Vagina (tissue), 2 donors: ENCODE measurements at regions not wholly inside any gene's neighbourhood (a gene's known extent, or its start where the extent isn't known, plus 50 kb on each side); places are given as distances from the start of the nearest gene placed in this dataset.

Source experiments
- DNase-seq, 2 donors: peaks; one replicate each; pipeline ENCODE4 v3.0.0-alpha.2; 2017; ENCODE audit errors: extremely low spot score in 2 of 2
- H3K27ac ChIP-seq: fragments of 200-600 bp; sonication (generic); one replicate; pipeline ENCODE4 v1.5.1; 2019
- H3K27me3 ChIP-seq: fragments of 200-600 bp; sonication (generic); one replicate; pipeline ENCODE4 v1.5.1; 2019
- H3K36me3 ChIP-seq, 2 donors: fragments of 200-600 bp; sonication (generic); one replicate each; pipeline ENCODE4 v1.5.1; 2017 to 2019
- H3K4me1 ChIP-seq: fragments of 200-600 bp; sonication (generic); one replicate; pipeline ENCODE4 v1.5.1; 2019
- H3K4me3 ChIP-seq, 2 donors: fragments of 200-600 bp; sonication (generic); 1 replicate in 1 of 2; 2 replicates in 1 of 2; pipeline ENCODE4 v1.5.1; 2016 to 2019
- H3K9me3 ChIP-seq: fragments of 200-600 bp; sonication (generic); one replicate; pipeline ENCODE4 v1.5.1; 2019
- CTCF ChIP-seq, 3 experiments: fragments of 450-650 bp in 2 of 3; fragments of 200-600 bp in 1 of 3; sonication (generic) in 1 of 3; IDR thresholded peaks; one replicate each; pipeline ENCODE4 v1.5.1; 2017 to 2019; ENCODE audit warnings: antibody characterized with exemption in 3 of 3, mild to moderate bottlenecking in 2 of 3, moderate library complexity in 2 of 3
- POLR2A ChIP-seq, 2 donors: fragments of 450-650 bp; IDR thresholded peaks; one replicate each; pipeline ENCODE4 v1.6.1; 2017; ENCODE audit warnings: antibody characterized with exemption in 2 of 2, mild to moderate bottlenecking in 2 of 2, moderate library complexity in 2 of 2
- POLR2AphosphoS5 ChIP-seq, 2 donors: sonication (generic); formaldehyde crosslinking; IDR thresholded peaks; one replicate each; pipeline ENCODE4 v1.9.0; 2017; ENCODE audit warnings: antibody characterized with exemption in 2 of 2, mild to moderate bottlenecking in 2 of 2, low read depth in 1 of 2; ENCODE audit not compliant: insufficient read depth in 1 of 2
- intact Hi-C: fragments of 100-400 bp; cut with DNase I; formaldehyde crosslinking; loops from one replicate; pipeline ENCODE4 v1.15.1; 2023

- H3K36me3 ChIP-seq = no peaks in the 10 kb centered on the region
- no peak for DNase-seq
- H3K9me3 ChIP-seq = no peaks in the 10 kb centered on the region
- TF ChIP-seq CTCF (IDR thresholded peaks at IDR 0.05) (no peak), POLR2A (IDR thresholded peaks at IDR 0.05) (no peak), POLR2AphosphoS5 (IDR thresholded peaks at IDR 0.05; ENCODE audit: insufficient read depth in 1 of 2, low read depth in 1 of 2) (no peak)
- intact Hi-C loops = no loop called here
- no peaks in the 10 kb centered on the region for H3K4me1 ChIP-seq
- no peaks in the 10 kb centered on the region for H3K27me3 ChIP-seq
- no peak overlapping the region for H3K27ac ChIP-seq
- no peak overlapping the region for H3K4me3 ChIP-seq
Observed at GRCh38 chr5:125882061-125882460, 541.1 kb upstream of the GRAMD2B start.

GRCh38 chr5:125883223-125883622, 540.0 kb upstream of the GRAMD2B start:
- DNase-seq = no peak
- no peaks in the 10 kb centered on the region for H3K27me3 ChIP-seq
- H3K36me3 ChIP-seq = no peaks in the 10 kb centered on the region
- H3K4me1 ChIP-seq = no peaks in the 10 kb centered on the region
- TF ChIP-seq POLR2AphosphoS5 (IDR thresholded peaks at IDR 0.05; ENCODE audit: insufficient read depth in 1 of 2, low read depth in 1 of 2) = no peak
- no peak for TF ChIP-seq CTCF (IDR thresholded peaks at IDR 0.05)
- no peak for TF ChIP-seq POLR2A (IDR thresholded peaks at IDR 0.05)
- no peak overlapping the region for H3K27ac ChIP-seq
- intact Hi-C loops = no loop called here
- no peak overlapping the region for H3K4me3 ChIP-seq
- H3K9me3 ChIP-seq = no peaks in the 10 kb centered on the region

GRCh38 chr5:125888358-125888757, 534.9 kb upstream of the GRAMD2B start:
- TF ChIP-seq CTCF (IDR thresholded peaks at IDR 0.05) = no peak
- no peak for TF ChIP-seq POLR2AphosphoS5 (IDR thresholded peaks at IDR 0.05; ENCODE audit: insufficient read depth in 1 of 2, low read depth in 1 of 2)
- TF ChIP-seq POLR2A (IDR thresholded peaks at IDR 0.05) = no peak
- H3K27me3 ChIP-seq = no peaks in the 10 kb centered on the region
- H3K36me3 ChIP-seq = no peaks in the 10 kb centered on the region
- H3K4me1 ChIP-seq = no peaks in the 10 kb centered on the region
- no peak overlapping the region for H3K4me3 ChIP-seq
- intact Hi-C loops = no loop called here
- DNase-seq = no peak
- no peaks in the 10 kb centered on the region for H3K9me3 ChIP-seq
- no peak overlapping the region for H3K27ac ChIP-seq

- TF ChIP-seq POLR2AphosphoS5 (IDR thresholded peaks at IDR 0.05; ENCODE audit: insufficient read depth in 1 of 2, low read depth in 1 of 2) (no peak), POLR2A (IDR thresholded peaks at IDR 0.05) (no peak), CTCF (IDR thresholded peaks at IDR 0.05) (no peak)
- no peak overlapping the region for H3K4me3 ChIP-seq
- no peaks in the 10 kb centered on the region for H3K9me3 ChIP-seq
- H3K4me1 ChIP-seq = no peaks in the 10 kb centered on the region
- H3K27me3 ChIP-seq = no peaks in the 10 kb centered on the region
- DNase-seq = no peak
- no peak overlapping the region for H3K27ac ChIP-seq
- intact Hi-C loops = no loop called here
- no peaks in the 10 kb centered on the region for H3K36me3 ChIP-seq
Observed at GRCh38 chr5:125890511-125890931, 532.7 kb upstream of the GRAMD2B start.

GRCh38 chr5:125891061-125891725, 532.0 kb upstream of the GRAMD2B start:
- H3K4me1 ChIP-seq = no peaks in the 10 kb centered on the region
- H3K9me3 ChIP-seq = no peaks in the 10 kb centered on the region
- no peak for DNase-seq
- H3K27ac ChIP-seq = no peak overlapping the region
- no peaks in the 10 kb centered on the region for H3K36me3 ChIP-seq
- H3K27me3 ChIP-seq = no peaks in the 10 kb centered on the region
- TF ChIP-seq CTCF (IDR thresholded peaks at IDR 0.05) = no peak
- no peak for TF ChIP-seq POLR2AphosphoS5 (IDR thresholded peaks at IDR 0.05; ENCODE audit: insufficient read depth in 1 of 2, low read depth in 1 of 2)
- intact Hi-C loops = no loop called here
- H3K4me3 ChIP-seq = no peak overlapping the region
